Central memory CD8-positive, alpha-beta T cell (primary cell): ENCODE measurements at regions not wholly inside any gene's neighbourhood (a gene's known extent, or its start where the extent isn't known, plus 50 kb on each side); places are given as distances from the start of the nearest gene placed in this dataset.
"Not testable (repeated sequence)": the region's sequence is repeated elsewhere in the genome, so short reads cannot be mapped to it uniquely, and the experiment has no call there.

Source experiments
- ATAC-seq: fragments of 150-1000 bp; cut with Tn5 transposase; replicated peaks from 2 replicates; pipeline ENCODE4 v1.10.0; 2022; ENCODE audit warnings: mild to moderate bottlenecking, moderate FRiP score, moderate number of reproducible peaks; ENCODE audit not compliant: poor library complexity, severe bottlenecking; ENCODE audit errors: extremely low read depth
- DNase-seq, 2 donors: peaks; one replicate each; pipeline ENCODE4 v3.0.0; 2021; ENCODE audit warnings: low spot score in 2 of 2
- H3K27ac Mint-ChIP-seq: one replicate; pipeline ENCODE4 v1.8.0; 2022; ENCODE audit warnings: low read depth, mild to moderate bottlenecking, moderate library complexity, mixed read lengths
- H3K27me3 Mint-ChIP-seq: one replicate; pipeline ENCODE4 v1.8.0; 2022; ENCODE audit warnings: mixed read lengths
- H3K36me3 Mint-ChIP-seq: one replicate; pipeline ENCODE4 v1.8.0; 2022; ENCODE audit warnings: mild to moderate bottlenecking, moderate library complexity, mixed read lengths; ENCODE audit not compliant: insufficient read depth
- H3K4me1 Mint-ChIP-seq: one replicate; pipeline ENCODE4 v1.8.0; 2022; ENCODE audit warnings: mixed read lengths
- H3K4me3 Mint-ChIP-seq: one replicate; pipeline ENCODE4 v1.8.0; 2022; ENCODE audit warnings: mild to moderate bottlenecking, moderate library complexity, mixed read lengths
- H3K9me3 Mint-ChIP-seq: one replicate; pipeline ENCODE4 v1.8.0; 2022; ENCODE audit warnings: mixed read lengths

- H3K9me3 Mint-ChIP-seq, result peaks cover 14% of the 10 kb centered on the region
- H3K36me3 Mint-ChIP-seq, result no peaks in the 10 kb centered on the region
- H3K27ac Mint-ChIP-seq, result no peak overlapping the region
- no peak for ATAC-seq
- H3K27me3 Mint-ChIP-seq, result peaks cover 21% of the 10 kb centered on the region
- DNase-seq, result no peak
- no peak overlapping the region for H3K4me3 Mint-ChIP-seq
- no peaks in the 10 kb centered on the region for H3K4me1 Mint-ChIP-seq
Observed at GRCh38 chr2:144931480-144931879, 411.6 kb upstream of the ZEB2 start.

GRCh38 chr2:144927429-144927828 lies 407.5 kb upstream of the ZEB2 start:
- DNase-seq, result no peak
- Mint-ChIP-seq H3K27me3 (no peaks in the 10 kb centered on the region), H3K4me1 (peaks cover 7% of the 10 kb centered on the region), H3K9me3 (peaks cover 14% of the 10 kb centered on the region), H3K4me3 (no peak overlapping the region), H3K27ac (no peak overlapping the region), H3K36me3 (no peaks in the 10 kb centered on the region)
- no peak for ATAC-seq

GRCh38 chr2:144925886-144926285 lies 406.0 kb upstream of the ZEB2 start:
- Mint-ChIP-seq H3K4me3 (no peak overlapping the region), H3K36me3 (no peaks in the 10 kb centered on the region), H3K27me3 (no peaks in the 10 kb centered on the region), H3K4me1 (peaks cover 9% of the 10 kb centered on the region), H3K9me3 (peaks cover 14% of the 10 kb centered on the region), H3K27ac (no peak overlapping the region)
- no peak for ATAC-seq
- DNase-seq, result no peak

- no peak for ATAC-seq
- no peaks in the 10 kb centered on the region for H3K36me3 Mint-ChIP-seq
- H3K27ac Mint-ChIP-seq, result no peak overlapping the region
- no peak overlapping the region for H3K4me3 Mint-ChIP-seq
- H3K27me3 Mint-ChIP-seq, result no peaks in the 10 kb centered on the region
- peaks cover 9% of the 10 kb centered on the region for H3K4me1 Mint-ChIP-seq
- H3K9me3 Mint-ChIP-seq, result peaks cover 14% of the 10 kb centered on the region
- DNase-seq, result no peak
Observed at GRCh38 chr2:144924827-144925226, 404.9 kb upstream of the ZEB2 start.

GRCh38 chr2:144922519-144922918 lies 402.6 kb upstream of the ZEB2 start:
- DNase-seq (no peak), ATAC-seq (no peak)
- H3K36me3 Mint-ChIP-seq, result no peaks in the 10 kb centered on the region
- no peak overlapping the region for H3K4me3 Mint-ChIP-seq
- no peaks in the 10 kb centered on the region for H3K27me3 Mint-ChIP-seq
- peaks cover 2% of the 10 kb centered on the region for H3K9me3 Mint-ChIP-seq
- no peak overlapping the region for H3K27ac Mint-ChIP-seq
- H3K4me1 Mint-ChIP-seq, result peaks cover 9% of the 10 kb centered on the region

GRCh38 chr2:144920755-144921530 lies 401.0 kb upstream of the ZEB2 start:
- peaks cover 9% of the 10 kb centered on the region for H3K4me1 Mint-ChIP-seq
- no peaks in the 10 kb centered on the region for H3K36me3 Mint-ChIP-seq
- ATAC-seq, result no peak
- H3K27me3 Mint-ChIP-seq, result no peaks in the 10 kb centered on the region
- H3K27ac Mint-ChIP-seq, result no peak overlapping the region
- no peak overlapping the region for H3K4me3 Mint-ChIP-seq
- no peak for DNase-seq
- no peaks in the 10 kb centered on the region for H3K9me3 Mint-ChIP-seq

- Mint-ChIP-seq H3K9me3 (no peaks in the 10 kb centered on the region), H3K27me3 (no peaks in the 10 kb centered on the region), H3K4me1 (peaks cover 10% of the 10 kb centered on the region), H3K4me3 (no peak overlapping the region), H3K27ac (peak overlapping the region; percentile 8), H3K36me3 (no peaks in the 10 kb centered on the region)
- no peak for DNase-seq
- no peak for ATAC-seq
Observed at GRCh38 chr2:144914622-144915318, 394.9 kb upstream of the ZEB2 start.

GRCh38 chr2:144914113-144914512 lies 394.2 kb upstream of the ZEB2 start:
- Mint-ChIP-seq H3K9me3 (no peaks in the 10 kb centered on the region), H3K4me1 (peaks cover 10% of the 10 kb centered on the region), H3K4me3 (no peak overlapping the region), H3K27me3 (no peaks in the 10 kb centered on the region), H3K36me3 (no peaks in the 10 kb centered on the region), H3K27ac (peak overlapping the region; percentile 8)
- no peak for ATAC-seq
- no peak for DNase-seq

GRCh38 chr2:144912206-144912605 lies 392.3 kb upstream of the ZEB2 start:
- Mint-ChIP-seq H3K27ac (no peak overlapping the region), H3K36me3 (no peaks in the 10 kb centered on the region), H3K4me3 (no peak overlapping the region), H3K9me3 (no peaks in the 10 kb centered on the region), H3K27me3 (no peaks in the 10 kb centered on the region), H3K4me1 (peaks cover 10% of the 10 kb centered on the region)
- ATAC-seq (no peak), DNase-seq (no peak)

- H3K9me3 Mint-ChIP-seq, result no peaks in the 10 kb centered on the region
- peaks cover 1% of the 10 kb centered on the region for H3K36me3 Mint-ChIP-seq
- no peaks in the 10 kb centered on the region for H3K27me3 Mint-ChIP-seq
- no peaks in the 10 kb centered on the region for H3K4me1 Mint-ChIP-seq
- no peak overlapping the region for H3K4me3 Mint-ChIP-seq
- DNase-seq, result no peak
- no peak for ATAC-seq
- no peak overlapping the region for H3K27ac Mint-ChIP-seq
Observed at GRCh38 chr2:144905956-144906355, 386.0 kb upstream of the ZEB2 start.

- Mint-ChIP-seq H3K4me3 (no peak overlapping the region), H3K27ac (no peak overlapping the region), H3K4me1 (no peaks in the 10 kb centered on the region), H3K27me3 (no peaks in the 10 kb centered on the region), H3K36me3 (peaks cover 1% of the 10 kb centered on the region), H3K9me3 (no peaks in the 10 kb centered on the region)
- ATAC-seq (no peak), DNase-seq (no peak)
Observed at GRCh38 chr2:144904612-144905011, 384.7 kb upstream of the ZEB2 start.

GRCh38 chr2:144903045-144903444 lies 383.1 kb upstream of the ZEB2 start:
- DNase-seq, H3K4me3 Mint-ChIP-seq, H3K4me1 Mint-ChIP-seq, H3K36me3 Mint-ChIP-seq, H3K9me3 Mint-ChIP-seq, H3K27me3 Mint-ChIP-seq, H3K27ac Mint-ChIP-seq, ATAC-seq: not testable (repeated sequence)

- not testable (repeated sequence) for DNase-seq, H3K4me1 Mint-ChIP-seq, H3K27ac Mint-ChIP-seq, H3K36me3 Mint-ChIP-seq, H3K9me3 Mint-ChIP-seq, ATAC-seq, H3K4me3 Mint-ChIP-seq, H3K27me3 Mint-ChIP-seq
Observed at GRCh38 chr2:144901386-144901785, 381.5 kb upstream of the ZEB2 start.
